Upper lobe of right lung (tissue), 1 donor: ENCODE measurements at regions not wholly inside any gene's neighbourhood (a gene's known extent, or its start where the extent isn't known, plus 50 kb on each side); places are given as distances from the start of the nearest gene placed in this dataset.

Experiments used
- ATAC-seq: fragments of 200-7000 bp; cut with Tn5 transposase; one replicate; pipeline ENCODE4 v1.9.1; 2020; ENCODE audit warnings: mild to moderate bottlenecking, moderate library complexity
- DNase-seq: peaks from one replicate; pipeline ENCODE4 v3.0.0-alpha.2; 2020
- H3K27ac ChIP-seq: fragments of 200-600 bp; one replicate; pipeline ENCODE4 v1.8.0; 2022
- H3K27me3 ChIP-seq: fragments of 200-600 bp; one replicate; pipeline ENCODE4 v1.8.0; 2022; ENCODE audit warnings: mild to moderate bottlenecking
- H3K36me3 ChIP-seq: fragments of 200-600 bp; one replicate; pipeline ENCODE4 v1.8.0; 2022
- H3K4me1 ChIP-seq: fragments of 200-600 bp; one replicate; pipeline ENCODE4 v1.8.0; 2022
- H3K4me3 ChIP-seq: fragments of 200-600 bp; one replicate; pipeline ENCODE4 v1.8.0; 2022; ENCODE audit warnings: mild to moderate bottlenecking
- H3K9me3 ChIP-seq: fragments of 200-600 bp; one replicate; pipeline ENCODE4 v1.8.0; 2022
- CTCF ChIP-seq: fragments of 200-600 bp; IDR thresholded peaks from one replicate; pipeline ENCODE4 v1.8.0; 2022; ENCODE audit warnings: antibody characterized with exemption
- intact Hi-C: fragments of 100-400 bp; cut with DNase I; formaldehyde crosslinking; loops from one replicate; pipeline ENCODE4 v1.11.0; 2022
- donor health status: DM: no; HTN: yes; CAD: no; lungs with severe emphysema.

- TF ChIP-seq CTCF, result peak; percentile 61
- no peaks in the 10 kb centered on the region for H3K9me3 ChIP-seq
- intact Hi-C loops, result no loop called here
- H3K4me3 ChIP-seq, result no peak overlapping the region
- no peaks in the 10 kb centered on the region for H3K4me1 ChIP-seq
- H3K36me3 ChIP-seq, result no peaks in the 10 kb centered on the region
- H3K27ac ChIP-seq, result no peak overlapping the region
- DNase-seq (peak; percentile 57), ATAC-seq (peak; percentile 89)
- H3K27me3 ChIP-seq, result no peaks in the 10 kb centered on the region
These were observed 58.6 kb upstream of the PAGE1 start for GRCh38 chrX:49754233-49754857.

- Histone ChIP-seq H3K9me3 (no peaks in the 10 kb centered on the region), H3K4me1 (no peaks in the 10 kb centered on the region), H3K27me3 (no peaks in the 10 kb centered on the region), H3K36me3 (no peaks in the 10 kb centered on the region), H3K27ac (no peak overlapping the region), H3K4me3 (no peak overlapping the region)
- intact Hi-C loops, result no loop called here
- no peak for TF ChIP-seq CTCF
- ATAC-seq (no peak), DNase-seq (no peak)
These were observed 57.9 kb upstream of the PAGE1 start for GRCh38 chrX:49753691-49754090.

- no peak for TF ChIP-seq CTCF
- intact Hi-C loops, result no loop called here
- Histone ChIP-seq H3K4me1 (no peaks in the 10 kb centered on the region), H3K9me3 (no peaks in the 10 kb centered on the region), H3K27me3 (no peaks in the 10 kb centered on the region), H3K4me3 (no peak overlapping the region), H3K27ac (no peak overlapping the region), H3K36me3 (no peaks in the 10 kb centered on the region)
- ATAC-seq, result no peak
- DNase-seq, result no peak
These were observed 52.6 kb upstream of the PAGE1 start for GRCh38 chrX:49748211-49748956.

- no peak overlapping the region for H3K4me3 ChIP-seq
- no peaks in the 10 kb centered on the region for H3K27me3 ChIP-seq
- no peak for TF ChIP-seq CTCF
- DNase-seq (no peak), ATAC-seq (no peak)
- intact Hi-C loops, result no loop called here
- H3K36me3 ChIP-seq, result no peaks in the 10 kb centered on the region
- H3K9me3 ChIP-seq, result no peaks in the 10 kb centered on the region
- no peak overlapping the region for H3K27ac ChIP-seq
- H3K4me1 ChIP-seq, result no peaks in the 10 kb centered on the region
These were observed 50.5 kb upstream of the PAGE1 start for GRCh38 chrX:49746306-49746705.
